ENCODE measurements at regions not wholly inside any gene's neighbourhood (a gene's known extent, or its start where the extent isn't known, plus 50 kb on each side); places are given as distances from the start of the nearest gene placed in this dataset.

DNA sequence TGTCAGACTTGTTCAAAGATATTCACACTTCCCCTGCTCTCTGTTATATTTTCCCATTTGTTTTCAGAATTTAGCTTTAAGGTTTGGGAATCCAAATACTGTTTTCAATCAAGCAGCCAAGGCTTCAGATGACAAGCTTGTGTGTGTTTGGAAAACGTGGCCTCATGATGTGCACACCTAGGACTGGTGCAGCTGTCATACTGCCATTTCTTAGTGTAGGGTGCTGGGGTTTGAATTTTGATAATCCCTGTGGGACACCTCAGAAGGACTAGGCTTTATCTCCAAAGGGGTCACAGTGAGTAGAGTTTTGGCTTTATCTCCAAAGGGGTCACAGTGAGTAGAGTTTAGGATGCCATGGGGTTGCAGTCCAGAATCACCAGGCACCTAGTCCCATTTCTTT lies 65.3 kb upstream of the JAG1 start:
- TF ChIP-seq RAD21 (IDR thresholded peaks at IDR 0.05; ENCODE audit: low read length) (no peak), SMC3 (IDR thresholded peaks at IDR 0.05; ENCODE audit: low read depth, low read length) (no peak)
- TF ChIP-seq, protein P1, sequence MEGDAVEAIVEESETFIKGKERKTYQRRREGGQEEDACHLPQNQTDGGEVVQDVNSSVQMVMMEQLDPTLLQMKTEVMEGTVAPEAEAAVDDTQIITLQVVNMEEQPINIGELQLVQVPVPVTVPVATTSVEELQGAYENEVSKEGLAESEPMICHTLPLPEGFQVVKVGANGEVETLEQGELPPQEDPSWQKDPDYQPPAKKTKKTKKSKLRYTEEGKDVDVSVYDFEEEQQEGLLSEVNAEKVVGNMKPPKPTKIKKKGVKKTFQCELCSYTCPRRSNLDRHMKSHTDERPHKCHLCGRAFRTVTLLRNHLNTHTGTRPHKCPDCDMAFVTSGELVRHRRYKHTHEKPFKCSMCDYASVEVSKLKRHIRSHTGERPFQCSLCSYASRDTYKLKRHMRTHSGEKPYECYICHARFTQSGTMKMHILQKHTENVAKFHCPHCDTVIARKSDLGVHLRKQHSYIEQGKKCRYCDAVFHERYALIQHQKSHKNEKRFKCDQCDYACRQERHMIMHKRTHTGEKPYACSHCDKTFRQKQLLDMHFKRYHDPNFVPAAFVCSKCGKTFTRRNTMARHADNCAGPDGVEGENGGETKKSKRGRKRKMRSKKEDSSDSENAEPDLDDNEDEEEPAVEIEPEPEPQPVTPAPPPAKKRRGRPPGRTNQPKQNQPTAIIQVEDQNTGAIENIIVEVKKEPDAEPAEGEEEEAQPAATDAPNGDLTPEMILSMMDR (conservative IDR thresholded peaks at IDR 0.05; ENCODE audit: low read depth, low read length): no peak
